GM19463 (cell line): ENCODE measurements at regions not wholly inside any gene's neighbourhood (a gene's known extent, or its start where the extent isn't known, plus 50 kb on each side); places are given as distances from the start of the nearest gene placed in this dataset.
"Not testable (repeated sequence)": the region's sequence is repeated elsewhere in the genome, so short reads cannot be mapped to it uniquely, and the experiment has no call there.

Source experiments
- ATAC-seq: cut with Tn5 transposase; IDR thresholded peaks from one replicate; pipeline ENCODE4 v1.9.1; 2021; ENCODE audit warnings: mild to moderate bottlenecking, moderate library complexity; ENCODE audit not compliant: unreplicated experiment

DNA sequence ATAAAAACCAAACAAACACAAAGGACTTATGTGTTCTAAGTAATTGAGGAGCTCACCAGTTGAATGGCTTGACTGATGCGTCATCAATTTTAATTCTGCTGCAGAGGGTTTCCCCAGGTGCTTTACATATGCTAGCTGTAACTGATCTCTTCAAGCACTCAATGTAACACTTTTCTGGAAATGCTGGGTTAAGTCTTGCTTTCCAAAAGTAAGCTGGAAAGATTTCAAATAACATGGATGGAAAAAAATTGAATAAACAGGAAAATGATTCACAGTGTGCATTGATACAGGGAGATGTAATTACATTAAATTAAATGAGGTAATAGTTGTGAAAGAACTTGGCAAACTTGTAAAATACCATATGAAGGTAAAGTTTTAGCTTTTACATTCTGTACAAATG is 186.7 kb upstream of the WDFY3 start:
- ATAC-seq, result no peak

DNA sequence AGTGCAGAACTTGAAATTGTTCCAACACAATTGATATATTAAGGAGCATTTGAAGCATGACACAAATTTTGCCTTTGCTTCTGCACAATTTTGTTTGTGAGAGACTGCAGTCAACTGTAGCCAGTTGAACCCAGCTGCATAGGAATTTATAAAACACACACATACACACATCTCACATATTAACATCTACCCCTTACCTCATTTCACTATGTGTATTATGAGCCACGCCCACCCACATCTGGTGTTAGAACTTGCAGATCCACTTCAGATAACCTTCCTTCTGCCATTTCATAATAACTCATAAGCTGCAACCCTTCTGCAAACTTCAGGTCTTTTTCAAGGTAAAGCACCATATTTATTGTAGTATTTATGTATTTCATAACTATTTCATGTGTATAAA is 188.1 kb upstream of the WDFY3 start:
- no peak for ATAC-seq

- no peak for ATAC-seq
Observed at GRCh38 chr4:85165808-85166207, 199.3 kb upstream of the WDFY3 start.

- no peak for ATAC-seq
Observed at GRCh38 chr4:85166318-85166717, 199.8 kb upstream of the WDFY3 start.

- ATAC-seq, result no peak
Observed at GRCh38 chr4:85168234-85168834, 201.8 kb upstream of the WDFY3 start.

- no peak for ATAC-seq
Observed at GRCh38 chr4:85170241-85170640, 203.8 kb upstream of the WDFY3 start.

GRCh38 chr4:85175190-85175589 is 208.7 kb upstream of the WDFY3 start:
- ATAC-seq, result no peak

DNA sequence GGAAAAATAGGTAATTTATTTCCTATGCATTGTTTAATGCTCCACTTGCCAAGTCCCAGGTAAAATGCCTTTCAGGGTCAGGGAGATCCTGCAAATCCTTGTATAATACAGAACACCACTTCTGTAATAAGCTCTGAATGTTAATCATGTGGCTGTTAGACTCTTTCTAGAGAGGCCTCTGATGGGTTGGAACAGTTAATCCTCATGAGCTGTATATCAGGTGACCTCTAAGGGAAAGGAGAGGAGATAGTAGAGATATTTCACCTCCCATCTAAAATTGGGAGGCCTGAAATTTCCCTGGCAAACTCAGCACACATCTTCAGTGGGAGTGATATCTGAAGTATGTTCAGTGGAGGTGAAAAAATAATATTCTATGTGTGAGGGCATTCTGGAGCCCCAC is 210.6 kb upstream of the WDFY3 start:
- ATAC-seq, result no peak

DNA sequence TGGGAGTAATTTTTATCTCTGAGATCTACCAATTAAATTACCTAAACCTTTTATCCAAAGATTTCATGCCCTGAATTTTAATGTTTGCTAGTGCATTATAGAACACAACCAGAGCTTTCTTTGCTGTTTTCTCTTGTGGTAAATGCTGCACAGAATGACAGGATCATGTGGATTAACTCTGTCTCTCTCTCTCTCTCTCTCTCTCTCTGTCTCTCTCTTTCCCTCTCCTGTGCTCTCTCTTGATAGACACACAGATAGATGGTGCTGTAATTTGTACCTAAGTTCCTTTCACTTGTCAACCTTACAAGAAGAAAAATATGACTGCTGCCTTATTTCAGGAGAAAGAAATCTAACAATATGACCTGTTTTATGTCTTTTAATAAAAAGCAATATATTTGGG is 211.2 kb upstream of the WDFY3 start:
- no peak for ATAC-seq

DNA sequence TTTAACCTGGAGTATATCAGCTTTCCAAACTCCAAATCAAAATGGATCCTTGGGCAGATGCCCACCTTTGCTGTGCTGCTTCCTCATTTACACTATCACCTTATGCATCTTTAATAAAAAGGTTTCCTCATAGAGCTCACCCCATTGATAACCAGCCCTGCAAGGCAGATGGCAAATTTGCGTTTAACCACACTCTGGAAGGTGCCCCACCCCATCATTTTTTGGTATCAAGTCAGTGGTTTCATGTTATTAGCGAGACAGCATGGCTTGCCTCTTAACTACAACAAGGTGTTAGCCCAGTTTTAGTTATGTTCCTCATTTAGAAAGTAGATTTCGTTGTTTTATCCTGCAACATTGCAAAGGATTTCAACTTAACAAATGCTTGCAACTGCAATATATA is 214.0 kb upstream of the WDFY3 start:
- ATAC-seq, result no peak

DNA sequence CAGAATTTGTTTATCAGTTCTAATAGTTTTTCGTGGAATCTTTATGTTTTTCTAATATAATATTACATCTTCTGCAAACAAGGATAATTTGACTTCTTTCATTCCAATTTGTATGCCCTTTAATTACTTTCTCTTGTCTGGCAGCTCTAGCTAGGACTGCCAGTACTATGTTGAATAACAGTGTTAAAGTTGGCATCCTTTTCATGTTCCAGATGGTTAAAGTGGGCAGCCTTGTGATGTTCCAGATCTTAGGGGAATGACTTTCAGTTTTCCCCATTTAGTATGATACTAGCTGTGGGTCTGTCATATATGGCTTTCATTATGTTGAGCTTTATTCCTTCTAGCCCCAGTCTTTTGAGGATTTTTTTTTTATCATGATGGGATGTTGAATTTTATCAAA is 220.6 kb upstream of the WDFY3 start:
- ATAC-seq, result no peak

- not testable (repeated sequence) for ATAC-seq
Observed at GRCh38 chr4:85196015-85196414, 229.5 kb upstream of the WDFY3 start.

- no peak for ATAC-seq
Observed at GRCh38 chr4:85200106-85200505, 233.6 kb upstream of the WDFY3 start.

- no peak for ATAC-seq
Observed at GRCh38 chr4:85209161-85209560, 242.7 kb upstream of the WDFY3 start.

GRCh38 chr4:85210353-85210752 is 243.9 kb upstream of the WDFY3 start:
- ATAC-seq, result no peak

- not testable (repeated sequence) for ATAC-seq
Observed at GRCh38 chr4:85216571-85216970, 250.1 kb upstream of the WDFY3 start.

DNA sequence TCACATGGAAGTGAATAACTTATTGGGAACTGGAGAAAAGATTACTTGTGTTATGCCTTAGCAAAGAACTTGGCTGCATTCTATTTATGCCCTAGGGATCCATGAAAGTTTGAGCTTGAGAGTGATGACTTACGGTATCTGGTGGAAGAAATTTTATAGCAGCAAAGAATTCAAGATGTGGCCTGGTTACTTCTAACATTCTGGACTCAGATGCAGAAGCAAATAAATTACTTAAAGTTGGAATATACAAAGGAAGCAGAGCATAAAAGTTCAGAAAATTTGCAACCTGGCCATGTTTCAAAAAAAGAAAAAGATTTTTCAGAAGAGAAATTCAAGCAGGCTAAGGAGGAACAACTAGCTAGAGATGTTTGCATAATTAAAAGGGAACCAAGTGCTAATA is 252.3 kb upstream of the WDFY3 start:
- no peak for ATAC-seq

- ATAC-seq, result no peak
Observed at GRCh38 chr4:85221606-85222005, 253.3 kb upstream of the ARHGAP24 start.

GRCh38 chr4:85222561-85222960 is 252.4 kb upstream of the ARHGAP24 start:
- ATAC-seq, result no peak

DNA sequence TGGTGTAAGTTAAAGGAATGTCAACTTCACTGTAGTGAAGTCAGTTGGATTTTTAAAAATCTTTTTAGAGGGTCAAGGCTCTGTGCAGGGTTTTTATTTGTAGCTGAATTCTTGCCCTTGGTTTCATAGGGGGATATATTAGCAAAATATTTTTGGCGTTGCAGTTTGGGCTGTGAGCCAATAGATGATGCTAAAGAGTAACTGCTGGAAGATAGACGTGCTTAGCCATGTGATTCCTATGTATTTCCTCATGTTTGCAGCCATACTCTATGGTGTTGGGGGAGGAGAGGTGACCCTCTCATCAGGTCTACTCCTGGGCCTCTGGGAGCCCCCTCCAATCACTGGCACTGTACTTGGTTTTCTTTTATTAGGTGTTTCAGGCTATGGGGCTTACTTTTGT is 246.7 kb upstream of the ARHGAP24 start:
- ATAC-seq, result no peak

- no peak for ATAC-seq
Observed at GRCh38 chr4:85233516-85233915, 241.4 kb upstream of the ARHGAP24 start.

DNA sequence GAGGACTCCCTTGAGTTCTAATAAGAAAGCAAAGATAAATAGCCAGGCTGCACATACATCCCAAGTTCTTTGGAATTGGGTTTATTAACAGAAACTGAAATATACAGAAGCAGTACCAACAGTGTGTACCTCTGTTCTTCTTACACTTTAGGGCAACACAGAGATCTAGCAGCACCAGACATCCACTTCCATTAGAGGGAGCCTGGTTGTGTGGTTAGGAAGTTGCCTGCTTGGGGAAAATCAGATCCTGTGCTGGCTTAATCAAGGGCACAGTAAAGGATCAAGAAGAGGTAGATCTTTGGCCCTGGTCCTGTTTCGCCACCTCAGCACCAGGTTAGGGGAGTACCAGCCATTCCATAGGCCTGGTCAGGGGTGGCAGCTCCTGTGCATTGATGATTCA is 231.1 kb upstream of the ARHGAP24 start:
- no peak for ATAC-seq

DNA sequence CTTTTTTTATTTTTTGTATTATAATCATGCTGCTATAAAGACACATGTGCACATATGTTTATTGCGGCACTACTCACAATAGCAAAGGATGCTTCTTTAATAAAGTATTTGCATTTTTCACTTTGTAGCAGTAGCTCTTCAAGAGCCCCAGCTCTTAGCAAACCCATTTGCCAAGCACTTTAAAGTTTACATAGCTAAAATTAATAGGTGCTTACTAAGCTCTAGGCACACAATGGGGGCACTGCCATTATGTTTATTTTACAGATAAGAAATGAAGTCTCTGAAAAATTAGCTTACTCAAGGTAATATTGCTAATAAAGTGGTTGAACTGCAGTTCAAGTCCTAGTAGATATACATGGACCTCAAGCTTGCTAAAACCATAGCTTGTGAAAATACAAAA is 230.3 kb upstream of the ARHGAP24 start:
- no peak for ATAC-seq

DNA sequence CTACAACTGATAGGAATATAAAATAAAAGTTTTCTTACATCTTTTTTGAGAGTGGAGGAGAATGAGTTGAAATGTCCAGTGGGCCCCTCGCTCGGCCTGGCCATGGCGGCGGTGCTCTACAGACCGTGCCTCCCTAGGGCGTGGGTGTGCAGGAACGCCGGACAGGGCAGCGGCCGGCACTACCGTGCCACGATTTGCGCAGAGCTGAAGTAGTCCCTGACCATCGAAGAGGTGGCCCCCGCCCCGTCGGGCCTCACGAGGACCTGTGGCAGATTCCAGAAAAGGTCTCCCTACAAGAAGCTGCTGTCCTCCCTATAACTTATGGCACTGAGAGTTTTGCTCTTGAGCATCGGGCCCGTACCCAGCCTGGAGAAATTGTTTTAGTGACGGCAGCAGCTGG is 228.9 kb upstream of the ARHGAP24 start:
- no peak for ATAC-seq
